OCI-LY7 (cell line): ENCODE measurements at regions not wholly inside any gene's neighbourhood (a gene's known extent, or its start where the extent isn't known, plus 50 kb on each side); places are given as distances from the start of the nearest gene placed in this dataset.
"Not testable (repeated sequence)": the region's sequence is repeated elsewhere in the genome, so short reads cannot be mapped to it uniquely, and the experiment has no call there.

Source experiments
- BruUV-seq: library from RNA; stranded (reverse); fragments of 400-500 nt; replicated peaks from 2 replicates; lab custom pipeline; 2021; lab: Mats Ljungman, UMichigan
- CTCF ChIA-PET: fragments of 300-600 bp; sonication (Branson Sonifier 250); formaldehyde crosslinking; loops from one replicate; lab custom pipeline; 2022; ENCODE audit warnings: antibody characterized with exemption; ENCODE audit not compliant: unreplicated experiment; lab: Charles Lee
- POLR2A ChIA-PET: fragments of 300-600 bp; sonication (Branson Sonifier 250); formaldehyde crosslinking; loops from one replicate; lab custom pipeline; 2022; ENCODE audit warnings: antibody characterized with exemption; lab: Charles Lee
- DNase-seq: peaks from one replicate; pipeline ENCODE4 v3.0.0-alpha.2; 2015; ENCODE audit warnings: low spot score
- H2AFZ ChIP-seq: fragments of 200-600 bp; sonication (generic), shearing (Covaris generic); 2 replicates; pipeline ENCODE4 v1.6.1; 2014; ENCODE audit warnings: mild to moderate bottlenecking, antibody characterized with exemption, low read length, moderate library complexity
- H3K27ac ChIP-seq: fragments of 200-600 bp; sonication (generic); 2 replicates; pipeline ENCODE4 v1.5.1; 2014; ENCODE audit warnings: mixed run types, low read depth, mild to moderate bottlenecking, moderate library complexity, low read length, inconsistent platforms; ENCODE audit not compliant: poor library complexity, severe bottlenecking
- H3K36me3 ChIP-seq: fragments of 200-600 bp; sonication (generic); 2 replicates; pipeline ENCODE4 v1.6.1; 2014; ENCODE audit warnings: mild to moderate bottlenecking, antibody characterized with exemption, low read length, moderate library complexity, mixed read lengths; ENCODE audit not compliant: insufficient read depth
- H3K4me1 ChIP-seq: fragments of 200-600 bp; sonication (generic); 2 replicates; pipeline ENCODE4 v1.5.1; 2014; ENCODE audit warnings: mild to moderate bottlenecking, low read length; ENCODE audit not compliant: insufficient read depth, poor library complexity, severe bottlenecking
- H3K4me2 ChIP-seq: fragments of 200-600 bp; sonication (generic); 2 replicates; pipeline ENCODE4 v1.6.1; 2014; ENCODE audit warnings: mild to moderate bottlenecking, low read length
- H3K4me3 ChIP-seq: fragments of 200-600 bp; sonication (generic); 2 replicates; pipeline ENCODE4 v1.5.1; 2014; ENCODE audit warnings: mild to moderate bottlenecking, low read depth, low read length; ENCODE audit not compliant: poor library complexity, severe bottlenecking
- H3K79me2 ChIP-seq: fragments of 200-600 bp; sonication (generic); 2 replicates; pipeline ENCODE4 v1.6.1; 2016; ENCODE audit warnings: low read depth, mild to moderate bottlenecking, low read length, moderate library complexity, mixed read lengths; ENCODE audit not compliant: insufficient read depth
- H3K9me2 ChIP-seq: fragments of 200-600 bp; sonication (generic); 2 replicates; pipeline ENCODE4 v1.6.1; 2016; ENCODE audit warnings: mild to moderate bottlenecking, low read length, mixed read lengths; ENCODE audit not compliant: insufficient read depth
- H3K9me3 ChIP-seq: fragments of 200-600 bp; sonication (generic); 2 replicates; pipeline ENCODE4 v1.6.1; 2014; ENCODE audit warnings: mild to moderate bottlenecking, mixed run types, low read length, mixed read lengths
- H4K20me1 ChIP-seq: fragments of 200-600 bp; sonication (generic); 2 replicates; pipeline ENCODE4 v1.6.1; 2014; ENCODE audit warnings: mild to moderate bottlenecking, antibody characterized with exemption, low read length, moderate library complexity, mixed read lengths; ENCODE audit not compliant: insufficient read depth
- CTCF ChIP-seq: fragments of 200-600 bp; sonication (generic); conservative IDR thresholded peaks from 2 replicates; pipeline ENCODE4 v1.5.1; 2014; ENCODE audit warnings: mild to moderate bottlenecking, antibody characterized with exemption, low read length, moderate library complexity, mixed read lengths
- EZH2phosphoT487 ChIP-seq: fragments of 200-600 bp; sonication (generic); IDR thresholded peaks from 2 replicates; pipeline ENCODE4 v1.6.1; 2018; ENCODE audit warnings: low read depth, borderline replicate concordance, mild to moderate bottlenecking, mixed run types, antibody characterized with exemption, low read length, moderate library complexity, mixed read lengths
- intact Hi-C: fragments of 100-400 bp; cut with micrococcal nuclease; formaldehyde crosslinking; loops from one replicate; pipeline ENCODE4 v1.10.0; 2022; ENCODE audit not compliant: unreplicated experiment

- Histone ChIP-seq H4K20me1 (no peaks in the 10 kb centered on the region), H3K79me2 (no peaks in the 10 kb centered on the region), H3K9me2 (no peaks in the 10 kb centered on the region), H3K4me2 (no peak overlapping the region), H3K4me1 (no peaks in the 10 kb centered on the region), H2AFZ (no peak overlapping the region), H3K36me3 (no peaks in the 10 kb centered on the region), H3K9me3 (peaks cover 7% of the 10 kb centered on the region; the same call in 1 of the 2 replicates), H3K4me3 (no peak overlapping the region), H3K27ac (no peak overlapping the region)
- TF ChIP-seq EZH2phosphoT487 = no peak
- TF ChIP-seq CTCF = no peak
- intact Hi-C loops = no loop called here
- CTCF ChIA-PET = no interaction called here
- POLR2A ChIA-PET = no interaction called here
- DNase-seq = no peak
- BruUV-seq = no TSS peak
These were observed 70.0 kb downstream of the TBR1 start for GRCh38 chr2:161486111-161486510.

DNA sequence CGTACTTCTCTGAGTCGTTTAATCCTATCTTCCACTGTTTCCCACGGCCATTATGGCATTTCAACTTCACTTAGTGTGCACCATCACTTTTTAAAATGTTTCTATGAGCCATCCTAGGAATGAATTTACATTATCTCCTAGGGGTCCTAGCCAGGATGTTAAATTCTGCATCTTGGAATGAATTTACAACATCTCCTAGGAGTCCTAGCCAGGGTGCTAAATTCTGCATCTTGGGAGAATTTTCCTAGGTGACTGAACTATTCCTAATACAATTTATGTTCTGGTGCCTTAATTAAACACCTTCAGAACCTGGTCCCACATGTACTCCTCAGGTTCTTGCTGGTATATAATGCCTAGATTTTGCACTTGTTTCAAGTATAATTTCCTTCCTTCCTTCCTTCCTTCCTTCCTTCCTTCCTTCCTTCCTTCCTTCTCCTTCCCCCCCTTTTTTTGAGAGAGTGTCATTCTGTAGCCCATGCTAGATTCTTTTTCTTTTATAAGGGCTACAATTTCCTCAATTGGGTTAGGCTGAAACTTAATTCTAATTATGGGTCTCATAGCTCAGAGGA, 72.1 kb downstream of the TBR1 start:
- Histone ChIP-seq H3K9me3 (no peaks in the 10 kb centered on the region), H4K20me1 (no peaks in the 10 kb centered on the region), H3K4me3 (no peak overlapping the region), H2AFZ (no peak overlapping the region), H3K27ac (no peak overlapping the region), H3K79me2 (no peaks in the 10 kb centered on the region), H3K4me1 (no peaks in the 10 kb centered on the region), H3K9me2 (no peaks in the 10 kb centered on the region), H3K4me2 (no peak overlapping the region), H3K36me3 (no peaks in the 10 kb centered on the region)
- ChIA-PET POLR2A (no interaction called here), CTCF (no interaction called here)
- no peak for TF ChIP-seq CTCF
- no peak for TF ChIP-seq EZH2phosphoT487
- intact Hi-C loops = no loop called here
- no TSS peak for BruUV-seq
- DNase-seq = no peak

DNA sequence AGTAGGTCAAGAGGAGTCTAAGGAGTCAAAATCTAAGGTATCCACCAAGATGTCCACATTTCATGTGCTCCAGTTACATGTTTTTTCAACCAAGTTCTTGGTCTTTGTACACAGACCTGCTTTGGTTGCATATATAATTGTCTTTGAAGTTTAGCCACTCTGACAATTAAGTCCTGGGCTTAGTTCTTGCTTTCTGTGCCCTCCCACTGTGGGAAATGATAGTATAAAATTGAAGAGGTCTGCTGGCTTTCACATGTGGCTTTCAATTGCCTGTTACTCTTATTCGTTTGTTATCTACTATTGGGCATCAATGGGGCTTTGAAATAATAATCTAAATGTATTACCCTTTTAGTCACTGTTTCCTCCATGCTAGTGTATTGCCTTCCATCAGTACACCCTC, 72.8 kb downstream of the TBR1 start:
- H3K4me2 ChIP-seq = no peak overlapping the region
- no peak overlapping the region for H2AFZ ChIP-seq
- no peaks in the 10 kb centered on the region for H3K36me3 ChIP-seq
- H3K27ac ChIP-seq = no peak overlapping the region
- ChIA-PET CTCF (no interaction called here), POLR2A (no interaction called here)
- DNase-seq = no peak
- no TSS peak for BruUV-seq
- intact Hi-C loops = no loop called here
- H3K79me2 ChIP-seq = no peaks in the 10 kb centered on the region
- no peak overlapping the region for H3K4me3 ChIP-seq
- no peaks in the 10 kb centered on the region for H3K9me3 ChIP-seq
- H3K4me1 ChIP-seq = no peaks in the 10 kb centered on the region
- no peaks in the 10 kb centered on the region for H4K20me1 ChIP-seq
- TF ChIP-seq EZH2phosphoT487 (no peak), CTCF (no peak)
- no peaks in the 10 kb centered on the region for H3K9me2 ChIP-seq

- H4K20me1 ChIP-seq, POLR2A ChIA-PET, H3K9me3 ChIP-seq, H3K4me2 ChIP-seq, H3K4me1 ChIP-seq, BruUV-seq, H3K79me2 ChIP-seq, intact Hi-C loops, H3K27ac ChIP-seq, CTCF ChIA-PET, H3K4me3 ChIP-seq, H3K9me2 ChIP-seq, H2AFZ ChIP-seq, H3K36me3 ChIP-seq, DNase-seq: not testable (repeated sequence)
These were observed 85.0 kb downstream of the TBR1 start for GRCh38 chr2:161500892-161501610.
